ENCODE measurements at regions not wholly inside any gene's neighbourhood (a gene's known extent, or its start where the extent isn't known, plus 50 kb on each side); places are given as distances from the start of the nearest gene placed in this dataset.

DNA sequence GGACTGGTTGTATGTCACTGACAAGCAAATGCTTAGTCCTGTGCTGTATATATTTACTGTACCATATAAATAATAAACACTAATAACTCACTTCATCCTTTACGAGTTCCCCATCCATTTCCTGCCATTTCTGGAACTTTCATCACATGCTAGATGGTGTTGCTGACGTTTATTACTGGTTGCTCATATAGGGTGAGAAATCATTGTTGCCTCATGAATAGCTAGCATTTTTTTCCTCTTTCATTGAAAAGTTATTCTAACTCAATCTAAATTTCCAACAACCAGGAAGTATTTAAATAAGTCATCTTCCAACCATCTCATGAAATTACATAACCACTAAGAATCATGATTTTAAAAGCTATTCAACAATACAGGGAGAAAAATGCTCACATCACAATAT lies 88.6 kb upstream of the RCN1 start:
- DNase-seq (ENCODE audit: low read depth) = no peak

DNA sequence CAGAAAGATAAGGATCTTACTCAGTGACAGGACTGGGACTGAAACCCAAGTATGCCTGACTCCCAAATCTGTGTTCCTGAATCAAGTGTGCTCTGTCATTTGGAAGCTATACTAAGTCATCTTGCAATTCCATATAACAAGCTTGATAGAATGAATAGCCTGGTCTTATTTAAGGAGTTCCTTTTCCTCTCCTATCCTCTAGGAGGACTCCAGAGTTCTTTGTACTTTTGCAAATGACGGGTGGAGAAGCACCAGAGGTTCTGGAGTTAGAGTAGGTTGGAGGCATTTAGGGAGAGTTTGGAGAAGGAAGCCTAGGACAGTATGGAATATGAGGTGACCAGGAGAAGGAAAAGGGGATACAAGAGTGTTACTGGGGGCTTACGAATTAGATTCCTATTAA lies 92.9 kb upstream of the RCN1 start:
- no peak for DNase-seq (ENCODE audit: low read depth)

DNA sequence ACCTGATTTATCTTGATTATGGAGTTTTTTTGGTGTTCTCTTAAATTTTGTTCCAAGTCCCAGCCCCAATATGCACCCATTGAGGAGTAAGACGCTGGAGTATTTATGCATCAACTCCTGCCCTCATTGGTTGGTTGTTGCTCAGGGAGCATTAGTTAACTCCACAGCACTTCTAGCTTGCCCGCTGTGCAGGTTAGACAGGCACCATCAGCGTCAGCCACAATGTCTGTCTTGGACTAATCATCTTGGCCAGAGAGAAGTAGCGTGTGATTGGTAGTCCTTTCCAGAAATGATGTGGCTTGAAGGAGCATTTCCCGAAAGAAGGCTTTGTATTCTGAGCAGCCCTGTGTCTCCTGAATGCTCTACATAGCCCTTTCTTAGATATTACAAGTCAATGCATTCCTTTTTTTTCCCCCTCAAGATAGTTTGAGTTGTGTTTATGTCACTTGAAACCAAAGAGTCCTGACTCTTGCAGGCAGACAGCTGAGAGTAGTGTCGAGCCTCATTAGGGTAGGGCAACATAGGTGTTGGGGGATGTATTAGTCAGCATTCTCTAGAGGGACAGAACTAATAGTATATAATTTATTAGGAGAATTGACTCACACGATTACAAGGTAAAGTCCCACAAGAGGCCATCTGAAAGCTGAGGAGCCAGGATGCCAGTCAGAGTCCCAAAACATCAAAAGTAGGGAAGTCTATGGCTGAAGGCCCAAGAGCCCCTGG lies 94.6 kb upstream of the RCN1 start:
- DNase-seq (ENCODE audit: low read depth) = no peak

DNA sequence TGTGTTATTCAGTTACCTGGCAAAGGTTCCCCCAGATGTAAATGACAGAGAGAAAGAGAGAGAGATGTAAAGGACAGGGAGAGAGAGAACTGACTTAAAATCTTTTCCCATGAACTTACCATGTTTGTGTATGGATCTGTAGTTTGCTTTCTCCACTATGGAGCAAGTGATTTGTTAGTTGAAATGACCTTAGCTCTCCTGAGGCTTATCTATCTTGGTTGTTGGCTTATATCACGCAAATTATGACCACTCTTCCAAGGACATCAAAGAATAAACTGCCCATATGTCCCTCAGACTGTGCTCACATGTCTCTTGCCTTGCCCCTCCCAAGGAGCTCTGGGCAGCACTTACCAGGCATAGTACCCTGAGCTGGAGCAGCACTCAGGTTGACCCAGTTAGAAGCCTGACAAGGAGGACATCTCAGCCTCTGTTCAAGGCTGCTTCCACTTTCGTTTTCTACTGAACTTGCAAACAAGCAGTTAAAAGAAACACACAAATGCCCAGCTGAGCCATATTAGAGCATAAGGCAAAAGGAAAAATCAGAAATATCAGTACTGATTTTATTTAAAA lies 95.3 kb upstream of the RCN1 start:
- DNase-seq (ENCODE audit: low read depth) = no peak

DNA sequence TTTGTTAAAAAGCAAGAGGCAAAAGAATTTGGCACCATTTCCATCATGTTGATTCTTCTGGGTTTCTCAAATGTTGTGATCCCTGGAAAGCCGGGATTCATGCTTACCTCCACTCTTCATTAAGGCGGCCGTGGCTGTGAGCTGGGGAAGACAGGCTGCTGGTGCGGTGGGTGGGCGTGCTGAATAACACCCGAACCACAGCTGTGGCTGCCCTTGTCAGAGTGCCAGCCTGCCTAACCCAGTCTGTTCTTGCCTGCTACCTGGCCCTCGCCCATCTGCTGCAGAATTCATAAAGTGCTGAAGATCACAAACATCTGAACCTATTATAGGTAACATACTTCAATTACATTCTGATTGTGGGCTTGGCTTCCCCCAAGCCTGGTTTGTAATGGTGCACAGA lies 95.8 kb upstream of the RCN1 start:
- no peak for DNase-seq (ENCODE audit: low read depth)

DNA sequence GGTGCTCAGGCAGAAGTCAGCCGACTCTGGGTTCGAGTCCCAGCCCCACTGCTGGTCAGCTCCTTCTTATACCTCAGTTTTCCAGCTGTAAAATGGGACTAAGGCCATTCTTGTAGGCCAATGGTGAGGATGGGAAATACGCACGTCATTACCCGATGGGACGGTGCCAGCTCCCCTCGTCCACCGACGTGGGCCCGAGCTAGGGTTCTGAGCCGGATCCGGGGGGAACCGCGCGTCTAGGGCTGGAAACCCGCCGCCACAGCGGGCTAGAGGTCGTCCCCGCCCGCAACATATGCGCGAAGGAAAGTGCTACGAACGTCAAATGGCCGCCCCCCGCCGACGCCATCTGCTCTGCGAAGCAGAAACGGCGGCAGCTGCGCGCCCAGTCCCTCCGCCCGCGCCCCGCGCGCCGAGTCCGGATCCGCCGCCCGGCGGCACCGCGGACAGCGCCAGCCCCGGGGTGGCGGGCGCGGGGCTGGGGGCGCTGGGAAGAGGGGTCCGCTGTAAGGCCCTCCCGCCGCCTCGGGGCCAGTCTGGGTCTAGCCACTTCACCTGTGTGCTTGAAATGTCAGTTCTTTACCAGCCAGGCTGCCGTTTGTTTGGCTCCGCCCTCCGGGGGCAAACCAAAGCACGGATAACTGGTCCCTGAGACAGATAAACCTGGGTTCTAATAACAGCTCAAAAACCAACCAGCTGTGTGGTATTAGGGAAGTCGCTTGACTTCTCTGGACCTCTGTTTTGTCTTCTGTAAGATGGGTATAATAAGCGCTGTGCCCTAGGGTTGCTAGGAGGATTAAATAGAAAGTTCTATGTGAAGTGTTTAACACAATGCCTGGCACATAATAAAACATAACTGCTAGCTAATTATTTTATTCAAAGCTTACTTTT lies 103.5 kb upstream of the RCN1 start:
- no peak for DNase-seq (ENCODE audit: low read depth)

DNA sequence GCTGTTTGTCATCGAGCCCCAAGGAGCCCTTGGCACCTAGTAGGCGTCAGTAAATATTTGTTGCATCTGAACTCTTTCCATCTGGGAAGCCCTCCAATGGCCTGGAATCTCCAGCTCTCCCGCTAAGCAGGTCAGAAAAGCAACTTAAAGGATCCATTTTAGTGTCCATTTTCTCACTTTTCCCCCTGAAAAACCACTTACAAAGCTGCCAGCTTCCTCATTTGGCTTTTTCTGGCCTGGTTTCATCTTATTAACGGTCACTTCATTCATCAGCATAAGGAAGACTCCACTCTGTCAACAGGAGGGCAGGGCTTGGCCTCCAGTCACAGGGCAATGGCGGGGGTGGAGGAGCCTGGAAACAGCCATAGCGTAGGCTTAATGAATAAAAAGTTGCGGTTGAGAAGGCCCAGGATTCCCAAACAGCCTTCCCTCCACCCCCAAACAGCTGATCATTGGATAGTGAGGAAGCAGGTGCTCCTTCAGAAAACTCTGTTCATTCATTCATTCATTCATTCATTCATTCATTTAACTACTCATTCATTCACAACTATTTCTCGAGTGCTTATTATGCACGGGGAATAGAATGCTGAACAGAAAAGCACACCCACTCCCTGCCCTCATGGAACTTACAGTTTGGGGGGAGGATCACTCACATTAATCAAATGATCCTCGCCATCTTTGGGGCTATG lies 104.5 kb upstream of the RCN1 start:
- no peak for DNase-seq (ENCODE audit: low read depth)

DNA sequence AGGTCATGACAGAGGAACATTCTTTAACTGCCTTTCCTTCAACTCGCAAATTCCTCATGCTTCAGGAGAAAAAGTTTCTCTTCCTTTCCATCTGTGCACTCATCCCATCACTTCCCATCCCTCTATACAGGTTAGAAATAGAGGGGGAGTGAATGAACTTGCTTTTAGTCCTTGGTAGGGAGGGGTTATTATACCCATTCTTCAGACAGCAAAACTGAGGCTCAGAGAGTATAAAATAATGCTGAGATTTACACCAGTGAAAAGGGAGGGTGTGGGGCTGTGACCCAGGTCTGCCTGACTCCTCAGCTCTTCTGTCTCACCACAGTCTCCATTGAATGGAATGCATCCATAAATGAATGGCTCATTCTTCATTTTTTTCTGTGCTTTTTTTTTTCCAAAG lies 109.4 kb upstream of the RCN1 start:
- DNase-seq (ENCODE audit: low read depth) = no peak

DNA sequence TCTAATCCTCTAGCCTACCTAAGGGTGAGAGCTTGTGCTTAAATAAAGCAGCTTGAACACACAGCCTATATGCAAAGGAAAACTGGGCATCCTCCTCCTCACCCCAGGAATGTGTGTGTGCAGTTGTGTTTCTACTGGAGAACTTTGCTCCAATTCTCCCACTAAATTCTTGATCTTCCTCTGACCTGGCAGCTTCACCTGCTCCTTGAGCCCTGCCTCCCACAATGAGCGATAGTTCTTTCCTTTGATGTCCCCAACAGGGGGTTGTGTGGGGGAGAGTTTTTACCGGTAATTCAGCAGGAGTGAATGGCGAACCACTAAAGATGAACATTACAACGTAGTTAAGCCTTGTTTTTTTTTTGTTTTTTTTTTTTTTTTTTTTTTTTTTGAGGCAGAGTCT lies 113.5 kb upstream of the RCN1 start:
- DNase-seq (ENCODE audit: low read depth) = no peak

DNA sequence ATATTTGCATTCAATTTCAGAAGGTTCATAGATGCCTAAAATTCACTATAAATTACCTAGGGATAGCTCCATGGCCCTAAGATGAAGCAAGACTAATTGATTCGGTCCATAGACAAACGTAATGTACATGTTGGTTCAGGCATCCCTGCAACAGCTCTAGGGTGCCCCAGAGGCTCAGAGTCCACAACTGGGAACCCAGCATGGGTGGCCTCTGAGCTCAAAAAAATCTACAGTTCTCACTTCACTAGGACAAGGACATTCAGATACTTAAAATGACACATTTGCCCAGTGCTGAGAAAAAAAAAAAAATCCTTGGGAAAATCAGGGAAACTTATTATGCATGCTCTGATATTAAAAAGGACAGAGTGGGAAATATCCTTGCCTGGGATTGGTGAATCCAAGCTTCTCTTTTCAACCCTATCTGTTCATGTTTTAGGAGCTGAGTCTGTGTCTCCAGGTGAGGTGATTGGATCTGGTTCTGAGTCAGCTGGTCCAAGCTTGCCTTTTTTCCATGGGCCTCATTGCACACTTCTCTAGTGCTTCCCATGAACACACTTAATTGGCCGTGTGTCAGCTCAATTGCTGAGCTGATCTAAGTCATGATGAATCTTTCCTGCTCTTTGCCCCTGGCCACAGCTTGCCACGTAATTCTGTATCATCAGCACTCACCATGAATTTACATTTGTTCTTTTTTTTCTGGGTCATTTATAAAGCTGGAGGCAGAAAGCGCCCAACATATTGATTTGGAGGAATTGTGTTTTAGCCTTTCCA lies 116.3 kb upstream of the RCN1 start:
- no peak for DNase-seq (ENCODE audit: low read depth)

DNA sequence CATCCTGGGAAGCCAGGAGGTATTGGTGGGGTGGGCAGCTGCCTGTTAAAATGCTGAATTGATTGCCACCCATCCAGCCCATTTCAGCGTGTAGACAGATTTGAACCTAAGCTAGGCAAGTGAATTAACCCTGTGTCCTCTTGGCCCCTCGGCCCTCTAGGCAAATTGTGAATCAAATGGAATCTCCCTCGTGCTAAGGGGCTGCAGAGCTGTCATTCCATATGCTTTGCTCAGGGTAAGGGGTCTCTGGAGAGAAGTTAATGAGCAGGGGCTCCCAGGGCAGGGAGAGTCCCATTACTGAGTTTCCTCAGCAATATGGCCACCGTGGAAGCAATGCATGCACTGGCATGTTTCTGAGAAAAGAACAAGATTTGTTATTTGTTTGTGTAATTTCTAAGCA lies 117.7 kb upstream of the RCN1 start:
- DNase-seq (ENCODE audit: low read depth) = no peak

DNA sequence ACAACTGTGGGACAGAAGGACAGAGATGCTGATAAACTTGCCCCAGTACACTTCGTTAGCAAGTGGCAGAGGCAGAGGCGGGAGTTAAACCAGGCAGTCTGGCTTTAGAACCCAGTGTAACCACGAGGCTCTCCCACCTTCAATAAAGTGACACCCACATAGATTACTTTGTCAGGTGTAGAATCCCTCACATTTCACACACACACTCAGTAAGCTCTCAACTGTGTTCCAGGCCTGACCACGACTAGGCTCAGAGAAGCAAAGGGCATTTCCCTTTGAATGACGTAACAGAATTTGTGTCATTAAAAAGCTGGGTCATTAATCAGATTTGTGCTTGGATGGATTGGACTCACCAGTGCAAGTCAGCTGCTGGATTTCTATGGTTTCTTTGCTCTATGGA lies 118.3 kb upstream of the RCN1 start:
- DNase-seq (ENCODE audit: low read depth) = no peak

DNA sequence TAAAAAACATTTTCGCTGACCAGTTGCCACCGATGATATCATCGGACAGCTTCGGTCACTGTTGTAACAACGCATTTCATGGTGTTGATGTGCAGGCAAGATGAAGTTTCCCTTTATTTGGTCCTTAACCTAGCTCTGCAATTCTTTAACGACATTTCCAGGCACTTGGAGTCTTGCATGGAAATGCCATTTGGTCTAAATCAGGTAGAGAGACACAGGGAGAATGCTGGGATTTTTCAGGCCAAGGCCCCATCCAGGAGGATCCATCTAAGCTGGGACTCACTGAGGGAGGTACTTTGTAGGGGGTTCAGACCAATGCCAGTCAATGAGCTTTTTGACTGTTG lies 121.5 kb upstream of the RCN1 start:
- no peak for DNase-seq (ENCODE audit: low read depth)

DNA sequence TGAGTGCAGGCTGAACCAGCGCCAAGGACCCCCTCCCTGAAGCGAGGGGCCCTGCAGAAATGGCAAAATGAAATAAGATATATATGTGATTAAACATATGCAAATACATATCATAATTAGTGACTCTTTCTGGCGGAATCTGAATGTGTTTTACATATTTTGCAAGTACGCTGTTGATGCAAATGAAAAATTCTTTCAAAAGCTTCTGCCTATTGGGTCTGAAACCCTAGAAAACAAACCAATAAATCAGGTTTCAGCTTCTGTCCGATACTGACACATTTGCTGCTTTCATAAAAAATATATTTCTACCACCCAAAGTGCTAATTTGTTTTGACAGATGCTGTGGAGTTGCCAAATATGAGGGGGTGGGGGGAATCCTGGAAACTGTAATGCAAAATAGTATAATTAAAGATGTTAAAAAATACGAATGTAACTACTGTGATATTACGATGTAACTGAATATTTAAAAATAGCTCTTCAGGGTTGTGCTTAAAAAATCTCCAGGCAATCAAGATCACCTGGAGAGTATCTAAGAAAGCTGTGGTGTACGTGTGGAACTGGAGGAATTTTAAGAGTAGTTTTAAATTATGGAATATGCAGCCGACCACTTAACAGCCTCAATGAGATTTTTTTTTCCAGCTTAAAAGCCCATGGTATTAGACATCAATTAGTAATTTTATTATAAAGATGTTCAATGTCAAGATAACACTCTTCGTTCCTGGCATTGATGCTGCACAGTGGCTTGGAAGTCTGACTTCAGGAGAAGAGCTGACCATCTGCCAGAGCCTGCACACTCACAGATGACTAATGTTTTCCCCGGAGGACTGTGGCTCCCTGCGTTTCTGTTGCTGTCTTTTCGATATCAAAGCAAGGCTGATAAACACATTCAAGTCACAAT lies 122.2 kb upstream of the RCN1 start:
- no peak for DNase-seq (ENCODE audit: low read depth)

DNA sequence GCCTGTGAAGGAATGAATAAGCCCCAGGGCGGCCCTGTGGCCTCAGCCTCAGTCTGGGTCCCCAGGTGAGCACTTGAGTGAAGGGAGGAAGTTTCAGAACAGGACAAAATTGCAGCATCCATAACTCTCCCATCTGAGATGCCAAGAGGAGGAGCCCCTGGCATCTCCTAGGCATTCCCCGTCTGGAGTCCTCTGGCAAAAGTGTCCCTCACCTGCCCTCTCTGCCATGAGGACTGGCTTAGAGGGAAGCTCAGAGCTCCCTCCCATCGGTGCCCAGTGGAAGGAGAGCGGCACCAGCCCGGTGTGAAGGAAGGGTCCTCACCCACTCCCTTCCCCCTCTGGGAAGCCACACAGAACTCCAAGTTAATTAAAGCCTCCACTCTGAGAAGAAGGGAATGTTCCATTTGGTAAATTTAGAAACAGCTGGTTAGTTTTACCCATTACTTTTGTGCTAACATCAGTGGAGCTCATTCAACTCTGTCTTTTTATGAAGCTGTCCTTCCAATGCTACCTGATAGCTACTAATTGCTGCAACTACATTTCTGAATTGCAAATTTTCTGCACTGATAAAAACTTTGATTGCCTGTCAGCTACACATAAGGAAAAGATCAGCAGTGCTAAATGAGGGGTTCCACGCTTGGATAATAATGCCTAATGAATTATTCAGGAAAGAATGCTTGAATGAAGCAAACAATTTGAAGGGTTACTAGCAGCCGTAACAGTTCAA lies 123.3 kb upstream of the RCN1 start:
- no peak for DNase-seq (ENCODE audit: low read depth)

DNA sequence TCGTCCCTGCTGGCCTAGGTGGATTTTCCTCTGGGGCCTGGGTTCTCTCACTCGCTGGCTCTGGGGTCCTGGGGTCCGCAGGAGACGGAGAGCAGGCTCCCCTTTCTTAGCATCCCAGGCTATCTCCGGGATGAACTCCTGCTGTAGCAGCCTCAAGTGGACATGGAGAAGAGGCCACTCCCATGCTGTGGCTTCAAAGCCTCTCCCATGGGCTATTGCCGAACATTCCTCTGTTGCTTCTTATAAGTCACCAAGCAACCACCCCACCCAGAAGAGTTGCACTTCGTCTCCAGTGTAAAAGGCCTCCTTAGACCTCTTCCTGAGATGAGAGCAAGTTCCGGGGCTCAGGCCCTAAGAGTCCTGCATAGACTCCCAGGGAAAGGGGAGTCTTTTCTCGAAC lies 124.0 kb upstream of the RCN1 start:
- DNase-seq (ENCODE audit: low read depth) = no peak

DNA sequence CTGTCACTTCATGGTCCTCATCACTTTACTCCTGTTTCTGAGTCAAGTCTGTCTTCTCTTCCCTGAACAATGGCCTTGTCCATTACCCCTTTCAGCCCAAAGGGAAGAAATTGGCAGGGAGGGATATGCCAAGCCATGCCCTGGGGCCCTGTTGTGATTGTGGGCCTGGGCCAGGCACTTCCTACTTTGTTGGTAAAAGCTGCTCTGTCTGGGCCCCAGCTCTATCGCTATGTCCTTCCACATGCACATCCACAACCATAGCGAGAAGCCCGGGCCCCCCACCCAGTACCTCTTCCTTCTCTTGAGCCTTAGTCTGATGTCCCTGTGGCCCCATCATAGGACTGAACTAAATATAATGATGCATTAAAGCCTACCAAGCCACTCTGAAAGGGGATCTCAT lies 126.7 kb upstream of the RCN1 start:
- no peak for DNase-seq (ENCODE audit: low read depth)

DNA sequence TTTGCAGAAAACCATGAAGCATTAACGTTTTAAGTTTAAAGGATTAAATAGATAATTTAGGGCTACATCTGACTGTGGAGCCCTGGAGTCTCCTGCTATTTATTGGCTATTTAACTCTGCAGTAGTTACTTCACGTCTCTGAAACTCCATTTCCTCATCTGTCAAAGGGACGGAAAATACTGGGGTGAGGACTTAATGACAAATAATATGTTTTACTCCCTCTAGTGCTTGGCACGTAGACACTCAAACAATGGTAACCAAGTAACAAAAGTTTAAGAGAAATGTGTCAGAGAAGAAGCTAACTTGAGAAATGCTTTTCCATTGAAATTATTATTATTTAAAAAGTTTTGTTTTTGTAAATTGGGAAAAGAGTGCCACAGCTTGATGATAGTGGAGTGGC lies 130.7 kb upstream of the RCN1 start:
- DNase-seq (ENCODE audit: low read depth) = no peak

DNA sequence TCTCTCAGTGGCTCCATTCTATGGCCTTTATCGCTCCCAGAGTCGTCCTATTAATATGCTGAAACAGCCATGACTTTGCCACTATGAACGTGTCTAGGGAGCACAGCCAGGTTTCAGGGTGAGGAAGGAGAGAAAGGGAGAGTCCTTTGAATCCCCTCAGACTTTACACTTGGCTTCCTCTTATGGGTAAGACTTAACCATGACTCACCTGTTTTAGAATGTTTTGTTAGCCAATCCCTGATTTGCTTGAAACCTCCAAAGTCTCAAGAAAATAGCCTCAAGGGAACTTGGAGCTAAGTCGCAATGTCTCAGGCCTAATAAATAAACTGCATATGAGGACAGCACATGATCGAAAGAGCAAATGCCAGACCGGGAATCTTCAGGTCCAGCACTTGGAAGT lies 131.2 kb upstream of the RCN1 start:
- no peak for DNase-seq (ENCODE audit: low read depth)

DNA sequence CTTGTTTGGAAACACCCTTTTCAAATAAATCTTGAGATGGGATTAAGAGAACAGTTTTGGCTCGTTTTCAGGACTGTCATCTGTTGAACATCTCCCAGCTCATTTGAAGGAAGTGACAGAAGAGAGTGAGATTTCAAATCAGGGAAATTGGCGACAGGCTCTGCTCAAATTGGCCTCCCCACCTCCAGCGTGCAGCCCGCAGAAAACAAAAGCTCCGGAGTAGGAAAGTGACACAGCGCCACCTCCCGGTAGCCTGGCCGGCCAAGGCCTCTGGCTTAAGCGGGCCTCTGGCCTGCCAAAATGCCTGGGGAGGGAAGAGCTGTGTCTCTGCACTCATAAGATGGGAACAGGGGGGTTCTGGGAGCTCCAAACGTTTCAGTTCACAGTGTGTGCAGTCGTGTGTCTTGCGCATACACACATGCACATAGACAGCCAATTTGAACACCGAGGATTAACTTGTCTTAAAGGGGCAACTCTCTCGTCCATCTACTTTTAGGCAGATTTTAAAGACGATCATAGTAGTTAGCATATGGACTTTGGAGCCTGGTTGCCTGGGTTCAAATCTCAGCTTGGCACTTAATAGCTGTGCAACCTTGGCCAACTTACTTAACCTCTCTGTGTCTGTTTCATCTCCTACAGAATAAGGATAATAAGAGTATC lies 132.7 kb upstream of the RCN1 start:
- peak; percentile 22 for DNase-seq (ENCODE audit: low read depth)
